GM19239 (cell line): ENCODE measurements at regions not wholly inside any gene's neighbourhood (a gene's known extent, or its start where the extent isn't known, plus 50 kb on each side); places are given as distances from the start of the nearest gene placed in this dataset.

ENCODE experiments used
- DNase-seq: peaks from one replicate; pipeline ENCODE4 v3.0.0; 2011; ENCODE audit warnings: low spot score; ENCODE audit not compliant: insufficient read length
- FAIRE-seq: peaks from 2 replicates; lab custom pipeline; 2011; peaks lifted over from hg19 to GRCh38; lab: Jason Lieb, UNC

- no peak for FAIRE-seq
- no peak for DNase-seq
Observed at GRCh38 chr1:30273021-30273325, 450.4 kb downstream of the MATN1 start.

GRCh38 chr1:30272277-30273020 is 450.9 kb downstream of the MATN1 start:
- DNase-seq, result no peak

GRCh38 chr1:30271401-30272276 is 451.7 kb downstream of the MATN1 start:
- DNase-seq (no peak), FAIRE-seq (no peak)

More at GRCh38 chr1:30272277-30273020, 450.9 kb downstream of the MATN1 start:
- no peak for FAIRE-seq

GRCh38 chr1:30270461-30270860 is 452.9 kb downstream of the MATN1 start:
- DNase-seq (no peak), FAIRE-seq (no peak)

GRCh38 chr1:30268923-30269666 is 454.3 kb downstream of the MATN1 start:
- FAIRE-seq (no peak), DNase-seq (no peak)

GRCh38 chr1:30267856-30268255 is 455.5 kb downstream of the MATN1 start:
- FAIRE-seq, result no peak
- no peak for DNase-seq

GRCh38 chr1:30267046-30267445 is 456.3 kb downstream of the MATN1 start:
- DNase-seq (no peak), FAIRE-seq (no peak)

GRCh38 chr1:30265127-30266070 is 458.0 kb downstream of the MATN1 start:
- DNase-seq, result no peak
- no peak for FAIRE-seq

GRCh38 chr1:30264672-30265025 is 458.7 kb downstream of the MATN1 start:
- DNase-seq (no peak), FAIRE-seq (no peak)

GRCh38 chr1:30263888-30264671 is 459.3 kb downstream of the MATN1 start:
- no peak for FAIRE-seq
- DNase-seq, result no peak

GRCh38 chr1:30263405-30263804 is 460.0 kb downstream of the MATN1 start:
- FAIRE-seq, result no peak
- no peak for DNase-seq

GRCh38 chr1:30262158-30262557 is 461.2 kb downstream of the MATN1 start:
- FAIRE-seq (no peak), DNase-seq (no peak)

GRCh38 chr1:30260318-30260717 is 463.1 kb downstream of the MATN1 start:
- no peak for DNase-seq
- no peak for FAIRE-seq

GRCh38 chr1:30259631-30260030 is 463.8 kb downstream of the MATN1 start:
- FAIRE-seq (no peak), DNase-seq (no peak)

- DNase-seq, result no peak
- no peak for FAIRE-seq
Observed at GRCh38 chr1:30258876-30259275, 464.5 kb downstream of the MATN1 start.

- FAIRE-seq (no peak), DNase-seq (no peak)
Observed at GRCh38 chr1:30258471-30258870, 464.9 kb downstream of the MATN1 start.

- FAIRE-seq (no peak), DNase-seq (no peak)
Observed at GRCh38 chr1:30257742-30258380, 465.5 kb downstream of the MATN1 start.

- DNase-seq, result no peak
- no peak for FAIRE-seq
Observed at GRCh38 chr1:30257322-30257721, 466.1 kb downstream of the MATN1 start.

GRCh38 chr1:30256911-30257310 is 466.5 kb downstream of the MATN1 start:
- DNase-seq, result no peak
- FAIRE-seq, result no peak
